ENCODE measurements at regions not wholly inside any gene's neighbourhood (a gene's known extent, or its start where the extent isn't known, plus 50 kb on each side); places are given as distances from the start of the nearest gene placed in this dataset.

GRCh38 chr3:107271787-107272387, 105.4 kb upstream of the CCDC54 start:
- no peaks in the 10 kb centered on the region for H3K4me1 ChIP-seq
- intact Hi-C loops (cut with micrococcal nuclease): loop anchor here (10.0 kb wide), 1 partner anchor 153 kb away; no protein-coding TSS in a partner anchor
- no peak for DNase-seq
- no peaks in the 10 kb centered on the region for H3K27me3 ChIP-seq (ENCODE audit: low read depth)
- H3K27ac ChIP-seq (replicated peaks): no peak overlapping the region
- no peaks in the 10 kb centered on the region for H3K9me3 ChIP-seq (replicated peaks)
- no peak overlapping the region for H3K4me3 ChIP-seq
- TF ChIP-seq CTCF (IDR thresholded peaks at IDR 0.05; ENCODE audit: borderline replicate concordance): peak; percentile 80
- H3K36me3 ChIP-seq: no peaks in the 10 kb centered on the region

- H3K4me1 ChIP-seq: no peaks in the 10 kb centered on the region
- no peak overlapping the region for H3K27ac ChIP-seq (replicated peaks)
- no peaks in the 10 kb centered on the region for H3K9me3 ChIP-seq (replicated peaks)
- no peaks in the 10 kb centered on the region for H3K27me3 ChIP-seq (ENCODE audit: low read depth)
- no peak for DNase-seq
- H3K4me3 ChIP-seq: no peak overlapping the region
- intact Hi-C loops (cut with micrococcal nuclease): loop anchor here (10.0 kb wide), 1 partner anchor 152 kb away; no protein-coding TSS in a partner anchor
- no peaks in the 10 kb centered on the region for H3K36me3 ChIP-seq
- no peak for TF ChIP-seq CTCF (IDR thresholded peaks at IDR 0.05; ENCODE audit: borderline replicate concordance)
These were observed 104.8 kb upstream of the CCDC54 start for GRCh38 chr3:107272471-107272870.

- H3K4me1 ChIP-seq: no peaks in the 10 kb centered on the region
- H3K4me3 ChIP-seq: no peak overlapping the region
- DNase-seq: no peak
- H3K27me3 ChIP-seq (ENCODE audit: low read depth): no peaks in the 10 kb centered on the region
- H3K9me3 ChIP-seq (replicated peaks): no peaks in the 10 kb centered on the region
- no peak overlapping the region for H3K27ac ChIP-seq (replicated peaks)
- H3K36me3 ChIP-seq: no peaks in the 10 kb centered on the region
- TF ChIP-seq CTCF (IDR thresholded peaks at IDR 0.05; ENCODE audit: borderline replicate concordance): no peak
- intact Hi-C loops (cut with micrococcal nuclease): loop anchor here (10.0 kb wide), 1 partner anchor 152 kb away; no protein-coding TSS in a partner anchor
These were observed 104.4 kb upstream of the CCDC54 start for GRCh38 chr3:107272885-107273284.

GRCh38 chr3:107273771-107274170, 103.5 kb upstream of the CCDC54 start:
- Histone ChIP-seq H3K36me3 (no peaks in the 10 kb centered on the region), H3K4me1 (no peaks in the 10 kb centered on the region), H3K27me3 (ENCODE audit: low read depth) (no peaks in the 10 kb centered on the region), H3K9me3 (replicated peaks) (no peaks in the 10 kb centered on the region), H3K4me3 (no peak overlapping the region), H3K27ac (replicated peaks) (no peak overlapping the region)
- intact Hi-C loops (cut with micrococcal nuclease): loop anchor here (10.0 kb wide), 1 partner anchor 151 kb away; no protein-coding TSS in a partner anchor
- no peak for TF ChIP-seq CTCF (IDR thresholded peaks at IDR 0.05; ENCODE audit: borderline replicate concordance)
- DNase-seq: no peak

- DNase-seq: no peak
- no peaks in the 10 kb centered on the region for H3K4me1 ChIP-seq
- H3K36me3 ChIP-seq: no peaks in the 10 kb centered on the region
- no peaks in the 10 kb centered on the region for H3K27me3 ChIP-seq (ENCODE audit: low read depth)
- intact Hi-C loops (cut with micrococcal nuclease): loop anchor here (10.0 kb wide), 1 partner anchor 149 kb away; no protein-coding TSS in a partner anchor
- TF ChIP-seq CTCF (IDR thresholded peaks at IDR 0.05; ENCODE audit: borderline replicate concordance): no peak
- H3K4me3 ChIP-seq: no peak overlapping the region
- no peaks in the 10 kb centered on the region for H3K9me3 ChIP-seq (replicated peaks)
- no peak overlapping the region for H3K27ac ChIP-seq (replicated peaks)
These were observed 101.7 kb upstream of the CCDC54 start for GRCh38 chr3:107275511-107275910.
